ENCODE measurements at regions not wholly inside any gene's neighbourhood (a gene's known extent, or its start where the extent isn't known, plus 50 kb on each side); places are given as distances from the start of the nearest gene placed in this dataset.

- no peak overlapping the region for H3K27ac Mint-ChIP-seq
- no peaks in the 10 kb centered on the region for H3K9me3 Mint-ChIP-seq (ENCODE audit: low read depth)
- DNase-seq, result no peak
- intact Hi-C loops (cut with DNase I, micrococcal nuclease), result no loop called here
- no peak overlapping the region for H3K4me3 Mint-ChIP-seq
- no peak for ATAC-seq
- ChIA-PET POLR2A (interaction anchor here (0.5 kb wide), 1 partner anchor 35 kb away, joined by 5 read pairs; no protein-coding TSS in a partner anchor), CTCF (interaction anchor here (0.6 to 1.4 kb wide), 2 partner anchors 14 to 313 kb away, joined by 3 to 4 read pairs; no protein-coding TSS in a partner anchor)
- peaks cover 5% of the 10 kb centered on the region for H3K4me1 Mint-ChIP-seq
- H3K27me3 Mint-ChIP-seq, result no peaks in the 10 kb centered on the region
- no peaks in the 10 kb centered on the region for H3K36me3 Mint-ChIP-seq (ENCODE audit: low read depth)
These were observed 71.4 kb downstream of the MARCHF4 start for GRCh38 chr2:216300906-216301305.

DNA sequence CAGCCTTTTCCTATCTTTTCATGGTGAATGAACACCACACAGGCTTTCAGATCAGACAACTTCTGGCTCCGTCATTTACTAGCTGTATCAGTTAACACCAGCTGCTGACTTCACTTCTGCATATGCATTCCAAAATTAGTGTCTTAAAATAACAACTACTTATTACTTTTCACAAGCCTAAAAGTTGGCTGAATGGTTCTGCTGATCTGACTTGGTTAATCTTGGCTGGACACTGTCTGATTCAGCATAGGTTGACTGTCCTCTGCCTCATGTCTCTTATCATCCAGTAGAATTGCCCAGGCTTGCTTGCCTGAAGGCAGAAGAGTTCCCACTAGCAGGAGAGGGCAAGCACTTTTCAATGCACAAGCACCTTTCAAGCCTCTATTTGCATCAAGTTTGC is 72.7 kb downstream of the MARCHF4 start:
- no peak for ATAC-seq
- Mint-ChIP-seq H3K27me3 (no peaks in the 10 kb centered on the region), H3K9me3 (ENCODE audit: low read depth) (no peaks in the 10 kb centered on the region), H3K36me3 (ENCODE audit: low read depth) (no peaks in the 10 kb centered on the region), H3K27ac (no peak overlapping the region), H3K4me1 (peaks cover 5% of the 10 kb centered on the region), H3K4me3 (no peak overlapping the region)
- intact Hi-C loops (cut with DNase I, micrococcal nuclease), result no loop called here
- no peak for DNase-seq
- POLR2A ChIA-PET, result no interaction called here
- CTCF ChIA-PET, result interaction anchor here (0.6 kb wide), 1 partner anchor 103 kb away, joined by 3 read pairs; no protein-coding TSS in a partner anchor

DNA sequence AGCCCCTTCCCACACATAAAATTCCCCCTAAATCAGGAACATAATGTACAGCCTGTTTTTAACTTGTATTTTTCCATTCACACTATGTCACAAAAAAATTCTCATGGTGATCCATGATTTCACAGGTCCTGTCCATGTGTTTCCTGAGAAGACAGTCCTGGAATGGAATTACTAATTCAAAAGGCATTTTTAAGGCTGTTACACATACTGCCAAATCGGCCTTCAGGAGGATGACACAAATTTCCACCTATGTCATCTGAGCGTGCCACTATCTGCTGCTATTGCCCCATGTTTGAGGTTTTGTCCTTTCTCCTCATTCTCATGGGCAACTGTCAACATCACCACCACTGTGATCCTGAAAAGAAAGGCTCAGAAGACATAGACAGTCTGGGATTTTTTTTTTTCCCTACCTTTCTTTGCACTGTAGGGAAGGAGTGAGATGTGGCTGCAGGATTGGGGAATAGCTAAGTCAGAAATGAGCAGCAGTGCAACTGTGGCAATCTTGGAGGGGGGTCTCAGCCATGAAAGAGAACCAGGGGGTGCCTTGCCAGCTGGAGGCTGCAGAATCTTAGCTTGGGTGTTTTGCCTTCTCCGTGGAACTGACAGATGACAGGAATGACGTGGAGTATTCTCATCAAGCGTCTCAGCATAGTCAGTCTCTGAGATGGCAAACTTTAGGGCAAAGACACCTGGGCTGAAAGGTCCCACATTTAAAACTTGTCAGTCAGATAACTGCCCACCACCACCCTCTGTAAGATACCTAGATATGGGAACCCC is 73.4 kb downstream of the MARCHF4 start:
- ATAC-seq (no peak), DNase-seq (no peak)
- ChIA-PET CTCF (interaction anchor here (0.6 kb wide), 1 partner anchor 103 kb away, joined by 3 read pairs; no protein-coding TSS in a partner anchor), POLR2A (no interaction called here)
- peaks cover 5% of the 10 kb centered on the region for H3K4me1 Mint-ChIP-seq
- no peaks in the 10 kb centered on the region for H3K27me3 Mint-ChIP-seq
- H3K4me3 Mint-ChIP-seq, result no peak overlapping the region
- H3K27ac Mint-ChIP-seq, result no peak overlapping the region
- intact Hi-C loops (cut with DNase I, micrococcal nuclease), result no loop called here
- no peaks in the 10 kb centered on the region for H3K36me3 Mint-ChIP-seq (ENCODE audit: low read depth)
- no peaks in the 10 kb centered on the region for H3K9me3 Mint-ChIP-seq (ENCODE audit: low read depth)

- no peaks in the 10 kb centered on the region for H3K9me3 Mint-ChIP-seq (ENCODE audit: low read depth)
- intact Hi-C loops (cut with DNase I, micrococcal nuclease), result no loop called here
- CTCF ChIA-PET, result interaction anchor here (0.5 to 1.0 kb wide), 3 partner anchors 10 to 223 kb away, joined by 3 read pairs; no protein-coding TSS in a partner anchor
These were observed 75.4 kb downstream of the MARCHF4 start for GRCh38 chr2:216296856-216297255.

GRCh38 chr2:216294305-216294704 is 78.0 kb downstream of the MARCHF4 start:
- CTCF ChIA-PET, result interaction anchor here (0.6 to 1.6 kb wide), 3 partner anchors 10 to 172 kb away, joined by 3 to 5 read pairs (median 3); no protein-coding TSS in a partner anchor
- Mint-ChIP-seq H3K4me3 (no peak overlapping the region), H3K4me1 (peaks cover 5% of the 10 kb centered on the region), H3K27me3 (no peaks in the 10 kb centered on the region), H3K27ac (no peak overlapping the region), H3K36me3 (ENCODE audit: low read depth) (no peaks in the 10 kb centered on the region), H3K9me3 (ENCODE audit: low read depth) (no peaks in the 10 kb centered on the region)
- POLR2A ChIA-PET, result no interaction called here
- no peak for DNase-seq
- ATAC-seq, result no peak
- intact Hi-C loops (cut with DNase I, micrococcal nuclease), result no loop called here

More at GRCh38 chr2:216296856-216297255, 75.4 kb downstream of the MARCHF4 start:
- DNase-seq (no peak), ATAC-seq (no peak)
- H3K4me3 Mint-ChIP-seq, result no peak overlapping the region
- peaks cover 5% of the 10 kb centered on the region for H3K4me1 Mint-ChIP-seq
- POLR2A ChIA-PET, result no interaction called here
- H3K36me3 Mint-ChIP-seq (ENCODE audit: low read depth), result no peaks in the 10 kb centered on the region
- H3K27me3 Mint-ChIP-seq, result no peaks in the 10 kb centered on the region
- no peak overlapping the region for H3K27ac Mint-ChIP-seq

- ATAC-seq, result no peak
- H3K4me3 Mint-ChIP-seq, result no peak overlapping the region
- DNase-seq, result no peak
- H3K4me1 Mint-ChIP-seq, result peaks cover 5% of the 10 kb centered on the region
- no peaks in the 10 kb centered on the region for H3K36me3 Mint-ChIP-seq (ENCODE audit: low read depth)
- H3K27ac Mint-ChIP-seq, result no peak overlapping the region
- ChIA-PET CTCF (interaction anchor here (0.6 to 1.6 kb wide), 3 partner anchors 11 to 521 kb away, joined by 3 to 5 read pairs (median 3); no protein-coding TSS in a partner anchor), POLR2A (no interaction called here)
- no peaks in the 10 kb centered on the region for H3K9me3 Mint-ChIP-seq (ENCODE audit: low read depth)
- no peaks in the 10 kb centered on the region for H3K27me3 Mint-ChIP-seq
- intact Hi-C loops (cut with DNase I, micrococcal nuclease), result no loop called here
These were observed 78.4 kb downstream of the MARCHF4 start for GRCh38 chr2:216293883-216294282.

DNA sequence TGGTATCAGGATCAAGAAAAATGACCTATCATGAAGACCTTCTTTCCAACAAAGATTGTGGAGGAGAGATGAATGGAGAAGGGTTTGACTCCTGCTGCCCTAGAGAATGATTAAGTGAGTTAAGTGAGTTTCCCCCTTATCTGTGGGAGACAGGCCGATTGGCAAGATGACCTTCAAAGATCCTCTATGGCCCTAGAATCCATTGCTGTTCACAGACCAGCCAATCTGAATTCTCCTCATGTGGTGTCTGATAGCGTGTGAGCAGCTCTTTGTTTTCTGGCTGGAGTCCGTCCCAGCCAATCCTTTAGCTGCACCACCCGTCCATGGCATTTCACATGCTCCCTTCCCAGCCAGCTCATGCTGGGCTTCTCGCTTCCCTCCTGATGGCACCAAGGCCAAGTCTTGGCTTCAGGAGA is 79.4 kb downstream of the MARCHF4 start:
- no peak for DNase-seq
- intact Hi-C loops (cut with DNase I, micrococcal nuclease), result no loop called here
- Mint-ChIP-seq H3K27ac (no peak overlapping the region), H3K4me1 (peaks cover 5% of the 10 kb centered on the region), H3K4me3 (no peak overlapping the region), H3K9me3 (ENCODE audit: low read depth) (no peaks in the 10 kb centered on the region), H3K36me3 (ENCODE audit: low read depth) (no peaks in the 10 kb centered on the region), H3K27me3 (no peaks in the 10 kb centered on the region)
- CTCF ChIA-PET, result no interaction called here
- ATAC-seq, result no peak
- POLR2A ChIA-PET, result no interaction called here

GRCh38 chr2:216292475-216292874 is 79.8 kb downstream of the MARCHF4 start:
- H3K9me3 Mint-ChIP-seq (ENCODE audit: low read depth), result no peaks in the 10 kb centered on the region
- no peaks in the 10 kb centered on the region for H3K36me3 Mint-ChIP-seq (ENCODE audit: low read depth)
- H3K27ac Mint-ChIP-seq, result no peak overlapping the region
- intact Hi-C loops (cut with DNase I, micrococcal nuclease), result no loop called here
- ChIA-PET POLR2A (no interaction called here), CTCF (no interaction called here)
- no peak overlapping the region for H3K4me3 Mint-ChIP-seq
- peaks cover 5% of the 10 kb centered on the region for H3K4me1 Mint-ChIP-seq
- ATAC-seq (no peak), DNase-seq (no peak)
- no peaks in the 10 kb centered on the region for H3K27me3 Mint-ChIP-seq

GRCh38 chr2:216289470-216289869 is 82.8 kb downstream of the MARCHF4 start:
- Mint-ChIP-seq H3K9me3 (ENCODE audit: low read depth) (no peaks in the 10 kb centered on the region), H3K4me3 (no peak overlapping the region), H3K36me3 (ENCODE audit: low read depth) (no peaks in the 10 kb centered on the region), H3K27me3 (no peaks in the 10 kb centered on the region), H3K27ac (no peak overlapping the region), H3K4me1 (peaks cover 3% of the 10 kb centered on the region)
- ChIA-PET POLR2A (no interaction called here), CTCF (interaction anchor here (0.6 to 1.3 kb wide), 3 partner anchors 14 to 393 kb away, joined by 3 to 4 read pairs (median 3); no protein-coding TSS in a partner anchor)
- ATAC-seq (no peak), DNase-seq (no peak)
- intact Hi-C loops (cut with DNase I, micrococcal nuclease), result no loop called here

DNA sequence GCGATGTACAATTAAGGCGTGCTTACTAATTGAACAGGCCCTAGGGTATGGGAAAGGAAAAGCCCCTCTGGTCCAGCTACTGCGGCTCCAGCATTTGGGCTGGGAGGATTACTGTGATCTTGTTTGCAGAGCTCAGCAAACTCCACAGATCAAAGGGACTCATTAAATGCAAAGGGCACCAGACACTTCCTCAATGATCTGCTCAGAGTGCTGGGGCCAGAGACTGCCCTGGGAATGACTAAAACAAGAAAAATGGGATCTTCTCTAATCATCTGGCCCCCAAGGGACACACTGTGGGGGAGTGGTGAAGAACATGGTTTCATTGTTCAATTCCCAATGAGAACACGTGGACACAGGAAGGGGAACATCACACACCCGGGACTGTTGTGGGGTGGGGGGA is 85.0 kb downstream of the MARCHF4 start:
- Mint-ChIP-seq H3K4me3 (no peak overlapping the region), H3K4me1 (peaks cover 3% of the 10 kb centered on the region), H3K27ac (no peak overlapping the region), H3K27me3 (no peaks in the 10 kb centered on the region), H3K36me3 (ENCODE audit: low read depth) (no peaks in the 10 kb centered on the region), H3K9me3 (ENCODE audit: low read depth) (no peaks in the 10 kb centered on the region)
- intact Hi-C loops (cut with DNase I, micrococcal nuclease), result no loop called here
- no peak for DNase-seq
- no peak for ATAC-seq
- CTCF ChIA-PET, result interaction anchor here (0.6 to 1.2 kb wide), 4 partner anchors 14 to 1469 kb away, joined by 3 to 4 read pairs (median 4); no protein-coding TSS in a partner anchor
- POLR2A ChIA-PET, result no interaction called here

DNA sequence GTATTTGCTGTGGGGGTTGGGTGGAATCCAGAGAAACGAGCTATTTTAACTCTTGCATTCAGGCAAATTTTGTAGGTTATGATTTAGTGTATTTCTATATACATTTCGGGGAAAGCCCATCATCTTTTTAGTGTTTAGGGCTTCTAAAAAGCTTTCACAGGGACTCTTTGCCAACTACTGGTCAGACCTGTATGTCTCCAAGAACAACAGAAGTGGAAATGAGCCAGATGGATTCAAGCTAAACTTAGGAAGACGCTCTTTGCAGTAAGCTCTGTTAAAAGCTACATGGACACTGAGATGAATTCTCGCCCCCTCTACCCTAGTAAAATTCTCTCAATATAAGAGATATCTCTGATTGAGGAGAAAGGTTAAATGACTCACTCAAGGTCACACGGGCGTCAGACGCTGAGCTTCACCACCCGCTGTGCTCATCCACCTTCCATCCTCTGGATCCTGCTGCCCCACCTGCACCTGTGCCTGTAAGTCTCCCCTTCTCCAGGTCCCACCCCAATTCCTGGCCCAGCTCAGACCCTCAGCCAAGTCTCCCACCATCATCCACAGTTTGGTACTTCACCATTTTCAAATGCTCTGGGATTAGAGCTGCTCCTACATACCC is 85.6 kb downstream of the MARCHF4 start:
- Mint-ChIP-seq H3K27me3 (no peaks in the 10 kb centered on the region), H3K4me1 (peaks cover 3% of the 10 kb centered on the region), H3K9me3 (ENCODE audit: low read depth) (no peaks in the 10 kb centered on the region), H3K4me3 (no peak overlapping the region), H3K36me3 (ENCODE audit: low read depth) (no peaks in the 10 kb centered on the region), H3K27ac (no peak overlapping the region)
- POLR2A ChIA-PET, result interaction anchor here (0.6 kb wide), 1 partner anchor 13 kb away, joined by 3 read pairs; no protein-coding TSS in a partner anchor
- no peak for DNase-seq
- intact Hi-C loops (cut with DNase I, micrococcal nuclease), result no loop called here
- ATAC-seq, result no peak
- CTCF ChIA-PET, result interaction anchor here (0.6 to 1.2 kb wide), 5 partner anchors 11 to 1470 kb away, joined by 3 to 4 read pairs (median 3); no protein-coding TSS in a partner anchor

DNA sequence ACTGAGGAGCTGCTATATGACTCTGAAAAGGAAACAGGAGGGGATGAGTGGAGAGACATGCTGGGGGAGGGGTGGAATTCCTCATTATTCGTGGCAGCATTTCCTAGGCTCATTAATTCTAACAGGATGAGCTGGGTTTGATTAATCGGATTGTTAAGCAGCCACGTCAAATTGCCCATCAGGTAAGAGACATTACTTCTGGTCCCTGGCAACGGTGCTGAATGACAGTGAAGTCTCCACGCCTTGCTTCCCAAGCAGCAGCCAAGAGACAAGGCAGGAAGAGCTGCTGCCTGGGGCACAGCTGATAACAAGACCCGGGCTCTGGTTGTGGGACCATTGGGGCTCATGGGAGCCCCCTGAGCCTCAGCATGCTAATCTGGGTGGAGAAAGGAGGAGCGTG is 86.6 kb downstream of the MARCHF4 start:
- H3K9me3 Mint-ChIP-seq (ENCODE audit: low read depth), result no peaks in the 10 kb centered on the region
- no peak overlapping the region for H3K27ac Mint-ChIP-seq
- ChIA-PET POLR2A (no interaction called here), CTCF (no interaction called here)
- H3K4me3 Mint-ChIP-seq, result no peak overlapping the region
- intact Hi-C loops (cut with DNase I, micrococcal nuclease), result no loop called here
- no peak for DNase-seq
- no peak for ATAC-seq
- no peaks in the 10 kb centered on the region for H3K27me3 Mint-ChIP-seq
- no peaks in the 10 kb centered on the region for H3K36me3 Mint-ChIP-seq (ENCODE audit: low read depth)
- peaks cover 3% of the 10 kb centered on the region for H3K4me1 Mint-ChIP-seq

Measured in activated CD4-positive, alpha-beta T cell treated with anti-CD3 and anti-CD28 coated beads for 36 hours (primary cell).